Neuronal stem cell (in vitro differentiated cells): ENCODE measurements at regions not wholly inside any gene's neighbourhood (a gene's known extent, or its start where the extent isn't known, plus 50 kb on each side); places are given as distances from the start of the nearest gene placed in this dataset.

Experiments
- DNase-seq: peaks from one replicate; pipeline ENCODE4 v3.0.0-alpha.2; 2013; ENCODE audit warnings: low spot score
- H2AFZ ChIP-seq: one replicate; pipeline ENCODE4 v1.6.1; 2013; ENCODE audit warnings: mild to moderate bottlenecking, low read length, inconsistent platforms
- H2AK5ac ChIP-seq: 2 replicates; pipeline ENCODE4 v1.6.1; 2013; ENCODE audit warnings: low read depth, mild to moderate bottlenecking, inconsistent platforms, low read length, moderate library complexity, mixed read lengths
- H2BK120ac ChIP-seq: 2 replicates; pipeline ENCODE4 v1.6.1; 2013; ENCODE audit warnings: low read depth, mild to moderate bottlenecking, inconsistent platforms, low read length, moderate library complexity, mixed read lengths
- H2BK12ac ChIP-seq: one replicate; pipeline ENCODE4 v1.6.1; 2013; ENCODE audit warnings: low read length, inconsistent platforms
- H2BK15ac ChIP-seq: 2 replicates; pipeline ENCODE4 v1.6.1; 2013; ENCODE audit warnings: mild to moderate bottlenecking, low read length, inconsistent platforms, mixed read lengths
- H2BK5ac ChIP-seq: one replicate; pipeline ENCODE4 v1.6.1; 2013; ENCODE audit warnings: inconsistent platforms, mild to moderate bottlenecking, low read length, moderate library complexity
- H3K14ac ChIP-seq: one replicate; pipeline ENCODE4 v1.6.1; 2013; ENCODE audit warnings: low read length, inconsistent platforms
- H3K18ac ChIP-seq: 2 replicates; pipeline ENCODE4 v1.6.1; 2013; ENCODE audit warnings: low read length, inconsistent platforms
- H3K23ac ChIP-seq: 2 replicates; pipeline ENCODE4 v1.6.1; 2013; ENCODE audit warnings: low read depth, mild to moderate bottlenecking, mixed read lengths, low read length, inconsistent platforms; ENCODE audit not compliant: poor library complexity
- H3K27ac ChIP-seq: replicated peaks from 3 replicates; pipeline ENCODE4 v1.5.1; 2013; ENCODE audit warnings: low read length, inconsistent platforms
- H3K27me3 ChIP-seq, 3 experiments: 2 replicates each; pipeline ENCODE4 v1.6.1; 2013; ENCODE audit warnings: low read length in 3 of 3, mild to moderate bottlenecking in 2 of 3, inconsistent platforms in 1 of 3, low read depth in 1 of 3, mixed read lengths in 1 of 3, moderate library complexity in 1 of 3; ENCODE audit not compliant: control insufficient read depth in 3 of 3, insufficient read depth in 3 of 3
- H3K36me3 ChIP-seq, 2 donors: replicated peaks in 1 of 2; 2 replicates each; pipeline ENCODE4 v1.6.1; 2013; ENCODE audit warnings: low read length in 2 of 2; ENCODE audit not compliant: control insufficient read depth in 2 of 2, insufficient read depth in 2 of 2
- H3K4ac ChIP-seq: 2 replicates; pipeline ENCODE4 v1.6.1; 2013; ENCODE audit warnings: inconsistent platforms, mild to moderate bottlenecking, low read length, moderate library complexity
- H3K4me1 ChIP-seq, 2 donors: 1 replicate in 1 of 2; 2 replicates in 1 of 2; pipeline ENCODE4 v1.6.1; 2013; ENCODE audit warnings: low read length in 2 of 2, low read depth in 1 of 2; ENCODE audit not compliant: control insufficient read depth in 2 of 2, insufficient read depth in 1 of 2
- H3K4me2 ChIP-seq: one replicate; pipeline ENCODE4 v1.6.1; 2013; ENCODE audit warnings: mild to moderate bottlenecking, low read length, inconsistent platforms; ENCODE audit not compliant: insufficient read depth, poor library complexity, severe bottlenecking
- H3K4me3 ChIP-seq, 2 donors: 2 replicates each; pipeline ENCODE4 v1.5.1; 2013; ENCODE audit warnings: low read length in 2 of 2, mild to moderate bottlenecking in 2 of 2, inconsistent platforms in 1 of 2, moderate library complexity in 1 of 2
- H3K79me1 ChIP-seq: one replicate; pipeline ENCODE4 v1.6.1; 2013; ENCODE audit warnings: low read depth, mild to moderate bottlenecking, inconsistent platforms, low read length, moderate library complexity
- H3K9ac ChIP-seq: one replicate; pipeline ENCODE4 v1.6.1; 2013; ENCODE audit warnings: mild to moderate bottlenecking, low read depth, low read length, inconsistent platforms; ENCODE audit not compliant: poor library complexity
- H3K9me3 ChIP-seq, 2 donors: replicated peaks in 1 of 2; 2 replicates each; pipeline versions ENCODE3 to v1.6.1; 2013; ENCODE audit warnings: low read length in 2 of 2, mild to moderate bottlenecking in 2 of 2, inconsistent platforms in 1 of 2, low read depth in 1 of 2, mixed read lengths in 1 of 2, moderate library complexity in 1 of 2; ENCODE audit not compliant: control insufficient read depth in 2 of 2, insufficient read depth in 1 of 2
- H4K8ac ChIP-seq: one replicate; pipeline ENCODE4 v1.6.1; 2013; ENCODE audit warnings: low read depth, mild to moderate bottlenecking, inconsistent platforms, low read length, moderate library complexity
- H4K91ac ChIP-seq: one replicate; pipeline ENCODE4 v1.6.1; 2013; ENCODE audit warnings: low read length, low read depth, mild to moderate bottlenecking, inconsistent platforms; ENCODE audit not compliant: poor library complexity
- WGBS, 2 donors: extraction: QIAGEN DNeasy Blood & Tissue Kit; methylation state at CpG; one replicate each; pipeline ENCODE4 v1.1.7; 2013; ENCODE audit warnings: missing lambda C conversion rate in 2 of 2, mixed read lengths in 1 of 2; ENCODE audit not compliant: insufficient read length in 2 of 2, insufficient replicate concordance in 1 of 2; ENCODE audit errors: extremely low coverage in 2 of 2; 5-methylcytosine and 5-hydroxymethylcytosine counted together

DNA sequence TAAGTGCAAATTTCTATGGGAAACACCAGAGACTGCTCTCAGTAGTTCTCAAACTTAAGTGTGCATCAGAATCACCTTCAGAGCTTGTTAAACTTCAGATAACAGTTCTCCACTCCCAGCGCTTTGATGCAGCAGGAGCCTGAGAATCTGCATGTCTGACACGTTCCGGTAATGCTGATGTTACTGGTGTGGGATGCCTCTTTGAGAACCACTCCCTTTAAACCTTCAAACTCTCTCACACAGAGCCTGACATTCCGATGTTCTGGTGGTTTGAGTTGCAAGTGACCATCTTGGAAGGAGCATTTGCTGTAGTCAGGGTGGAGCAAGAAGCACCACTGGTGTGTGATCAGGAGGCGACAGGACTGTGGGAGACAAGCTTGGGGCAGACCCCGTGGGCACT lies 57.9 kb downstream of the OTOR start:
- Histone ChIP-seq H2BK15ac (no peak overlapping the region), H3K14ac (no peak overlapping the region), H3K4ac (no peak overlapping the region), H3K27ac (no peak overlapping the region), H3K9ac (no peak overlapping the region), H2BK5ac (no peak overlapping the region), H4K91ac (no peak overlapping the region), H3K27me3 (peaks cover 0 to 13% (median 0%) of the 10 kb centered on the region in 3 experiments), H3K79me1 (no peaks in the 10 kb centered on the region), H2BK120ac (no peak overlapping the region), H3K4me2 (no peak overlapping the region), H3K4me3 (no peak overlapping the region), H2BK12ac (no peak overlapping the region), H3K4me1 (no peaks in the 10 kb centered on the region), H3K36me3 (no peaks in the 10 kb centered on the region), H2AFZ (no peak overlapping the region), H2AK5ac (no peak overlapping the region), H3K23ac (no peak overlapping the region), H3K9me3 (peaks cover 0 to 1% of the 10 kb centered on the region in 2 donors), H3K18ac (no peak overlapping the region), H4K8ac (no peak overlapping the region)
- WGBS, 2 donors, result no CpG with 5 or more reads among the region's 6 CpGs
- DNase-seq, result no peak

GRCh38 chr20:16806886-16807285 lies 58.7 kb downstream of the OTOR start:
- Histone ChIP-seq H3K79me1 (no peaks in the 10 kb centered on the region), H3K9ac (no peak overlapping the region), H3K4me1 (no peaks in the 10 kb centered on the region), H3K18ac (no peak overlapping the region), H2BK12ac (no peak overlapping the region), H3K36me3 (no peaks in the 10 kb centered on the region), H3K27me3 (peaks cover 0 to 13% (median 0%) of the 10 kb centered on the region in 3 experiments), H3K4me2 (no peak overlapping the region), H2BK120ac (no peak overlapping the region), H4K8ac (no peak overlapping the region), H2BK5ac (no peak overlapping the region), H3K4ac (no peak overlapping the region), H3K4me3 (no peak overlapping the region), H2AK5ac (no peak overlapping the region), H2BK15ac (no peak overlapping the region), H3K9me3 (peaks cover 0 to 1% of the 10 kb centered on the region in 2 donors), H3K14ac (no peak overlapping the region), H3K27ac (no peak overlapping the region), H3K23ac (no peak overlapping the region), H2AFZ (no peak overlapping the region), H4K91ac (no peak overlapping the region)
- WGBS, 2 donors, result no CpG with 5 or more reads among the region's 7 CpGs
- DNase-seq, result no peak

DNA sequence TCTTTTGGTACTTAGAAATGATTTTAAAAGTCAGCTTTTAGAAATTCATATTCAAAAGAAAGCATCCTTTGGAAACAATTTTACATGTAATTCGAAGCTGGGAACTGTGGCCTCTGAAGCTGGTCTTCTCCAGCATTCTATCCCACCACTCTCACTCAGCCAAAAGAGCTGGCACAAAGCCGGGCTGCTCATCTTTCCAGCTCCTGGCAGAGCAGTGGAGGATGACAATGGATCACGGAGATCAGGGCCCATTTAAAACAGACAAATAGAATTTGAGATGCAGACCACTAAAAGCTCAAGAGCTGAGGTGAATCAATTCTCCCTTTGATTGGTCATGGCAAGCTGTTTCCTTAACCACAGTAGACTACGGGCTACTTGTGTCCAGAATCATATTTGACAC lies 60.6 kb downstream of the OTOR start:
- Histone ChIP-seq H3K79me1 (no peaks in the 10 kb centered on the region), H2BK12ac (no peak overlapping the region), H3K4me1 (no peaks in the 10 kb centered on the region), H2BK15ac (no peak overlapping the region), H3K27ac (no peak overlapping the region), H3K27me3 (peaks cover 0 to 9% (median 0%) of the 10 kb centered on the region in 3 experiments), H3K9ac (no peak overlapping the region), H3K36me3 (no peaks in the 10 kb centered on the region), H4K91ac (no peak overlapping the region), H3K4ac (no peak overlapping the region), H3K14ac (no peak overlapping the region), H3K4me3 (no peak overlapping the region), H3K18ac (no peak overlapping the region), H4K8ac (no peak overlapping the region), H3K4me2 (no peak overlapping the region), H2BK120ac (no peak overlapping the region), H3K23ac (no peak overlapping the region), H2BK5ac (no peak overlapping the region), H2AFZ (no peak overlapping the region), H3K9me3 (peaks cover 0 to 1% of the 10 kb centered on the region in 2 donors), H2AK5ac (no peak overlapping the region)
- no peak for DNase-seq
- WGBS, 2 donors, result no CpG with 5 or more reads among the region's 4 CpGs

GRCh38 chr20:16810216-16810615 lies 62.1 kb downstream of the OTOR start:
- peaks cover 0 to 1% of the 10 kb centered on the region in 2 donors for H3K9me3 ChIP-seq
- no peak overlapping the region for H4K91ac ChIP-seq
- no peak overlapping the region for H2BK15ac ChIP-seq
- no peak overlapping the region for H3K23ac ChIP-seq
- no peaks in the 10 kb centered on the region for H3K79me1 ChIP-seq
- H3K14ac ChIP-seq, result no peak overlapping the region
- H2BK12ac ChIP-seq, result no peak overlapping the region
- H3K36me3 ChIP-seq, result no peaks in the 10 kb centered on the region
- H2AK5ac ChIP-seq, result no peak overlapping the region
- peaks cover 0 to 9% (median 0%) of the 10 kb centered on the region in 3 experiments for H3K27me3 ChIP-seq
- no peak overlapping the region for H3K18ac ChIP-seq
- no peak overlapping the region for H3K9ac ChIP-seq
- no peak overlapping the region for H3K27ac ChIP-seq
- no peak overlapping the region for H3K4me2 ChIP-seq
- H2BK120ac ChIP-seq, result no peak overlapping the region
- DNase-seq, result no peak
- H3K4me3 ChIP-seq, result no peak overlapping the region
- H2AFZ ChIP-seq, result no peak overlapping the region
- no peak overlapping the region for H2BK5ac ChIP-seq
- H3K4me1 ChIP-seq, result no peaks in the 10 kb centered on the region
- H3K4ac ChIP-seq, result no peak overlapping the region
- no CpG with 5 or more reads among the region's 3 CpGs for WGBS, 2 donors
- H4K8ac ChIP-seq, result no peak overlapping the region
